ENCODE measurements at regions not wholly inside any gene's neighbourhood (a gene's known extent, or its start where the extent isn't known, plus 50 kb on each side); places are given as distances from the start of the nearest gene placed in this dataset.
"Not testable (repeated sequence)": the region's sequence is repeated elsewhere in the genome, so short reads cannot be mapped to it uniquely, and the experiment has no call there.

DNA sequence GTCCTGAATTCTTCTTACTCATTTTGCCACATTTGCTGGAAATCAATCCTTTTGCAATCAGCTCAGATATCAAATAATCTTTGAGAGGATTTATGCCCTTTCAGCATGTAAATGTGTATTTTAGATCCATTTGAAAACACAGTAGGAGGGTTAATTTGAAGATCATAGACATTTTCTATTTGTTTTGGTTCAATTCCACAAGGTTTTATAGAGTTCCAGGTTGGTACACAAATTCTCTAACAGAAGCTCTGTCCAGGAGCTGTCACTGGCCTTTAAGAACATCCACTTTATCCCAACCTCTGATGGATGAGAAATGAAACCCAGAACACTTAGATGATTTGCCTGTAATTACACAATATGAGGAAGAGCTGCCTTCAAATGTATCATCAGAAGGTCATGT lies 157.3 kb upstream of the CHAC2 start:
- Mint-ChIP-seq H3K4me1 (no peaks in the 10 kb centered on the region), H3K27me3 (no peaks in the 10 kb centered on the region), H3K9me3 (no peaks in the 10 kb centered on the region), H3K27ac (no peak overlapping the region), H3K4me3 (no peak overlapping the region), H3K36me3 (no peaks in the 10 kb centered on the region)
- DNase-seq = no peak
- CTCF ChIA-PET = no interaction called here

DNA sequence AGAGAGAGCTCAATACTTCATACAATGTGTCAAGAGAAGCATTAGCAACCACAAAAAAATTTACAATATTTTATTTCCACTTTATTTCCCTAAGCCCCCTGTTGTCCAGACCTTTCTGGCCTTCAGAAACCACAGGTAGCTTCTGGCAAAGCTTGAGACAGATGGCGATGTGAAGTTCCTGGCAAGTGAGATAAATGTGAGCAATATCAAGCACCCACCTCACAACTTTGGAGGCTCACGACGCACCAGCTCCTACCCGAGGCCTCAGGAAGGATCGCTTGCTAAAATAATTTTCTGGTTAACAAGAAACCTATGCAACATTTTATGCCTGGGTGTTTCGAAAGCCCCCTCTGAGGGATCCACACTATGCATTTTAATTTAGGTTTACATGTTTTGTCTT lies 158.1 kb upstream of the CHAC2 start:
- CTCF ChIA-PET = no interaction called here
- H3K9me3 Mint-ChIP-seq = no peaks in the 10 kb centered on the region
- no peak for DNase-seq
- no peaks in the 10 kb centered on the region for H3K27me3 Mint-ChIP-seq
- H3K27ac Mint-ChIP-seq = no peak overlapping the region
- no peaks in the 10 kb centered on the region for H3K36me3 Mint-ChIP-seq
- no peak overlapping the region for H3K4me3 Mint-ChIP-seq
- H3K4me1 Mint-ChIP-seq = no peaks in the 10 kb centered on the region

DNA sequence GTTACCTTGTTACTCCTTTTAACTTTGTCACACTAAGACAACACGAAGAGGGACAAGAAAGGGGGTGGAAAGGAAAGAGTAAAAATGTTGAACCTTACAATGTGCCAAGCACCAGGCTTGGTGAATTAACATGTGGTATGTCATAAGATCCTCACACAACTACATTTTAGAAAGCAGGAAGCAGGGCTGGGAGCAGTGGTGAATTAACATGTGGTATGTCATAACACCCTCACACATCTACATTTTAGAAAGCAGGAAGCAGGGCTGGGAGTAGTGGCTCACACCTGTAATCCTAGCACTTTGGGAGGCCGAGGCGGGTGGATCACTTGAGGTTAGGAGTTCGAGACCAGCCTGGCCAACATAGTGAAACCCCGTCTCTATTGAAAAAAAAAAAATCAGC lies 159.3 kb upstream of the CHAC2 start:
- H3K36me3 Mint-ChIP-seq = no peaks in the 10 kb centered on the region
- H3K4me1 Mint-ChIP-seq = no peaks in the 10 kb centered on the region
- H3K27ac Mint-ChIP-seq = no peak overlapping the region
- H3K27me3 Mint-ChIP-seq = no peaks in the 10 kb centered on the region
- CTCF ChIA-PET = no interaction called here
- no peak overlapping the region for H3K4me3 Mint-ChIP-seq
- no peaks in the 10 kb centered on the region for H3K9me3 Mint-ChIP-seq
- no peak for DNase-seq

DNA sequence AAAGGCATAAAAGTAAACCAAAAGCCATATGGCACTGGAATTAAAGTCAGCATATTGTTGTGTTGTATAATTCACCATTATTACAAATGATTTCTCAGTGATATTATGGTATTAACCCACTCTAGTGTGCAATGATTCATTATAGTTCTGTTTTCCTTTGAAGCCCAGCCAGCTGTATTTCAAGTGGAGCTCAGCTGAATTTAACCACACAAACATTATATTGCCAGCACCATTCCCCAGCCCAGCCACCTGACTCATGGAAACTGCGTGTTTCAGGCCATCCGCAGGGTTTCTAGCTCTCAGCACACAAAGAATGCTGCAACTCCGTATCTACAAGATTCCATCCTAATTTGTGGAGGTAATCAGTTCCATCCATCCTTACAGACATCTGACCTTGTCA lies 166.8 kb upstream of the CHAC2 start:
- H3K27ac Mint-ChIP-seq = no peak overlapping the region
- no peaks in the 10 kb centered on the region for H3K27me3 Mint-ChIP-seq
- DNase-seq = no peak
- H3K9me3 Mint-ChIP-seq = no peaks in the 10 kb centered on the region
- CTCF ChIA-PET = no interaction called here
- H3K4me1 Mint-ChIP-seq = no peaks in the 10 kb centered on the region
- H3K36me3 Mint-ChIP-seq = no peaks in the 10 kb centered on the region
- H3K4me3 Mint-ChIP-seq = no peak overlapping the region

DNA sequence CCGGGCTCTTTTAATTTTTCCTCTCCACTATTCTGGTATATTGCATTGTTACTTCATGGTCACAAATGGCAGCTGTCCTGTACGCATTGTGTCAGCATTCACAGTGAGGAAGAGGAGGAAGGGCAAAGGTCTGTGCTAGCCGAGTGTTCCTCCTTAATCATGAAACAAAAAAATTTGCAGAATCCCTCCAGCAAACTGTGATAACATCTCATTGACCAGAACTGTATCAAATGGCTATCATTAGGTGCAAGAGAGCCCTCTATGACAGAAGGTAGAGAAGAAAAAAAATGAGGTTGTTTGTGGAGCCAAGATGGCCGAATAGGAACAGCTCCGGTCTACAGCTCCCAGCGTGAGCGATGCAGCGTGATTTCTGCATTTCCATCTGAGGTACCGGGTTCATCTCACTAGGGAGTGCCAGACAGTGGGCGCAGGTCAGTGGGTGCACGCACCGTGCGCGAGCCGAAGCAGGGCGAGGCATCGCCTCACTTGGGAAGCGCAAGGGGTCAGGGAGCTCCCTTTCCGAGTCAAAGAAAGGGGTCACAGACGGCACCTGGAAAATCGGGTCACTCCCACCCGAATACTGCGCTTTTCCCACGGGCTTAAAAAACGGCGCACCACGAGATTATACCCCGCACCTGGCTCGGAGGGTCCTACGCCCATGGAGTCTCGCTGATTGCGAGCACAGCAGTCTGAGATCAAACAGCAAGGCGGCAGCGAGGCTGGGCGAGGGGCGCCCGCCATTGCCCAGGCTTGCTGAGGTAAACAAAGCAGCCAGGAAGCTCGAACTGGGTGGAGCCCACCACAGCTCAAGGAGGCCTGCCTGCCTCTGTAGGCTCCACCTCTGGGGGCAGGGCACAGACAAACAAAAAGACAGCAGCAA lies 180.6 kb upstream of the CHAC2 start:
- H3K4me1 Mint-ChIP-seq, CTCF ChIA-PET, H3K9me3 Mint-ChIP-seq, H3K4me3 Mint-ChIP-seq, DNase-seq, H3K27ac Mint-ChIP-seq, H3K27me3 Mint-ChIP-seq, H3K36me3 Mint-ChIP-seq: not testable (repeated sequence)

DNA sequence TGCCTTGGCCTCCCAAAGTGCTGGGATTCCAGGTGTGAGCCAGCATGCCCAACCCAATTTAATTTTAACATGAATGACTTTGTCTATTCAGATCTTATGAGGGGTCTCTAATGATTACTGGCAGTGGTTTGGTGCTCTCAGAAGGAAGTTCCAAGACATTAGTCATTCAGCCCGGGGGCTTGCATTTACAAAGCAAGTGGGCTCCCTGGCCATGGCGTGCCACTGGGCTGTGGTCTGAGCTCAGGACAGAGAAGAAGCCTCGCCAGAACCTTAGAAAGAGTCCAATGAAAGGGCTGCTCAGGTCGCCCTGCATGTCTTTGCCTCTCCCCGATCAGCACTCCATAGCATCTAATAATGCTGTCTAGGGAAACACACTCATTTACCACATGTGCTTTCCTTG lies 182.6 kb upstream of the CHAC2 start:
- DNase-seq = no peak
- H3K36me3 Mint-ChIP-seq = no peaks in the 10 kb centered on the region

DNA sequence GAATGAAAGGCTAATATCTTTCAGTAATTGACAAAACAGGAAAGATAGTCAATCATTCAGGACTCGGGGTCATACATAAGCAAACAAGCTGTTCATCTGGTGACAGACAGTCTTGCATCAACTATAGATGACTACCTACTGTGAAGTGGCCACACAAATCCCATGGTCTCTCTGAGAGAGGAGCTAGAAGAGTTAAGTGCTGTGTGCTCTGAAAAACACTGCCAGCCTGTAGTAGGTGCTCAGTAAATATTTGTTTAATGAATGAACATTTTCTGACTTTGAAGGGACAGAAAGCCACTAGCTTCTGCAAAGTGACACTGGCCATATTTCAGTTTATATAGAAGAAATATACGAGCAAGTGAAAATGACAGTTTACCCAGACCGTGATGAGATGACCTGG lies 184.0 kb upstream of the CHAC2 start:
- no peak for DNase-seq
- Mint-ChIP-seq H3K36me3 (no peaks in the 10 kb centered on the region), H3K4me1 (no peaks in the 10 kb centered on the region), H3K4me3 (no peak overlapping the region), H3K9me3 (no peaks in the 10 kb centered on the region), H3K27ac (no peak overlapping the region), H3K27me3 (no peaks in the 10 kb centered on the region)
- CTCF ChIA-PET = no interaction called here

More for the DNA sequence above, 182.6 kb upstream of the CHAC2 start:
- Mint-ChIP-seq H3K4me1 (no peaks in the 10 kb centered on the region), H3K4me3 (no peak overlapping the region), H3K27me3 (no peaks in the 10 kb centered on the region), H3K9me3 (no peaks in the 10 kb centered on the region), H3K27ac (no peak overlapping the region)
- CTCF ChIA-PET = no interaction called here

DNA sequence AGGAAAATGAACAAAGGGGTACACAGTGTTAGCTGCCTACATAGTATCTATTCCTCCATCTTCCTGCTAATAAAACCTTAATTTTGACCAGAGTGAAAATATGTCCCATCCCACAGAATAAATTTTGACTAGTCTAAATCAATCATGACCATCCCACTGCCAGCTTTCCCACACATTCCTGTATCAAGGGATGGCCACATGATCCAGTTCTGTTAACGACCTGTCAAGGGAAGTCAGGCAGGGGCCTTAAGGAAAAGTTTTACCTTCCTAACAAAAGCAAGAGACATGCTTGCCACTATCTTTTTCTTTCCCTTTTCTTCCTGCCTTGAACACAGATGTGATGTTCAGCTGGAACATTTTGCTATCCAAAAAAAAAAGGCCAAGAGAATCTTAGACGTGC lies 185.0 kb upstream of the CHAC2 start:
- H3K9me3 Mint-ChIP-seq = no peaks in the 10 kb centered on the region
- H3K27me3 Mint-ChIP-seq = no peaks in the 10 kb centered on the region
- no peak overlapping the region for H3K27ac Mint-ChIP-seq
- no peaks in the 10 kb centered on the region for H3K36me3 Mint-ChIP-seq
- no peak overlapping the region for H3K4me3 Mint-ChIP-seq
- no peaks in the 10 kb centered on the region for H3K4me1 Mint-ChIP-seq
- no peak for DNase-seq
- CTCF ChIA-PET = no interaction called here

DNA sequence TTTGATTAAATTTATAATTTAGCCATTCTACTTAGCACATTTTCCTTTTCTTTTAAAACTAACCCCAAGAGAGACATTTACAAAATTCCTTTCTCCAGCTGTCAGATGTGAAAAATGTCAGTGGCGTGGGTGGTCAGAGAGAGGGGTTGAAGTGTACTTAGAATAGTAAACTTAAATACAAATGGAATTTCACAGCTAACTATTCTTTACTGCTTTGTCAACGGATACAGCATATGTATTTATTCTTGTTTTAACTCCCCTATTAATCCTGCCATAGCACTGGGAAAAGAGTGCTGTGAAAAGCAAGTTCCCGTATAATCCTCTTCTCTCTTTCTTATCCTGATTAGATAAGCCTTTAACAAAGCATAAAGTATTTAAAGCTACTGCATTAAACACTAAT lies 191.4 kb upstream of the CHAC2 start:
- no peaks in the 10 kb centered on the region for H3K9me3 Mint-ChIP-seq
- H3K4me1 Mint-ChIP-seq = no peaks in the 10 kb centered on the region
- H3K27me3 Mint-ChIP-seq = no peaks in the 10 kb centered on the region
- DNase-seq = no peak
- no peak overlapping the region for H3K4me3 Mint-ChIP-seq
- CTCF ChIA-PET = no interaction called here
- H3K36me3 Mint-ChIP-seq = no peaks in the 10 kb centered on the region
- H3K27ac Mint-ChIP-seq = no peak overlapping the region

DNA sequence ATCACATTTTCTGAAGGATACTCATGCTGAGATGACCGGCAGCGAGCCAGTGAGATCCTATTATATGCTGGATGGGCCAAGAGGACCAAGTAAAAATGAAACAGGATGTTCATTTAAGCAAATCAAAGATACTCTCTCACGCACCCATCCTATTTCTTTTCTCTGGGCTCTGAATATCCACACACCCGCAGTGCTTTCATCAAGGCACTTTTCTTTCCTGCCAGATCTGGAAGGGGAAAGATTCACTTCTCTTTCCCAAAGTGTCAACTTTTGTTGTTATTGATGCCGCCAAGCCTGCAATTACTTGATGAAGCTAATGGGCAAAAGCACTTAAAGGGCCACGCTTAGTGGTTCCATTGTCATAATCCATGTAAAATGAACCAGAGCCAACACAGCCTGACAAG lies 191.9 kb upstream of the CHAC2 start:
- Mint-ChIP-seq H3K27me3 (no peaks in the 10 kb centered on the region), H3K9me3 (no peaks in the 10 kb centered on the region), H3K36me3 (no peaks in the 10 kb centered on the region), H3K27ac (no peak overlapping the region), H3K4me3 (no peak overlapping the region), H3K4me1 (no peaks in the 10 kb centered on the region)
- CTCF ChIA-PET = no interaction called here
- DNase-seq = no peak

DNA sequence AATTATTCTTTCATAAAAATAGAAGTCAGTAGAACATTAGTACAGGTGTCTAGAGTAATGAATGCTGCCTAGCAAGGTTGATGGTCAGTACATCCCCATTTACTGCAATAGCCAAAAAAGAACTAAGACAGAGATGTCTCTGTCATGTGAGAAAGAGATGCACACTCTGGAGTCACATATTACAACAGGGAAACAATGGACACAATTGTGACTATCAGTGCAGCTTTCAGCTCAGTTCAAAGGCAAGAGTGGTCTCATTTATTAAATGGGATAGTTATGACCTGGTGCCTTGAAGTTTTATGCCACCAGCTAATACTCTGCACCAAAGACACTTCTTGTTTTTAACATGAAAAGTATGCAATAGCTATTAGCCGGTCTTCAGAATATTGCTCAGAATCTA lies 194.9 kb upstream of the CHAC2 start:
- no peaks in the 10 kb centered on the region for H3K9me3 Mint-ChIP-seq
- H3K36me3 Mint-ChIP-seq = no peaks in the 10 kb centered on the region
- H3K27me3 Mint-ChIP-seq = no peaks in the 10 kb centered on the region
- no peaks in the 10 kb centered on the region for H3K4me1 Mint-ChIP-seq
- no peak overlapping the region for H3K27ac Mint-ChIP-seq
- CTCF ChIA-PET = no interaction called here
- H3K4me3 Mint-ChIP-seq = no peak overlapping the region
- DNase-seq = no peak

DNA sequence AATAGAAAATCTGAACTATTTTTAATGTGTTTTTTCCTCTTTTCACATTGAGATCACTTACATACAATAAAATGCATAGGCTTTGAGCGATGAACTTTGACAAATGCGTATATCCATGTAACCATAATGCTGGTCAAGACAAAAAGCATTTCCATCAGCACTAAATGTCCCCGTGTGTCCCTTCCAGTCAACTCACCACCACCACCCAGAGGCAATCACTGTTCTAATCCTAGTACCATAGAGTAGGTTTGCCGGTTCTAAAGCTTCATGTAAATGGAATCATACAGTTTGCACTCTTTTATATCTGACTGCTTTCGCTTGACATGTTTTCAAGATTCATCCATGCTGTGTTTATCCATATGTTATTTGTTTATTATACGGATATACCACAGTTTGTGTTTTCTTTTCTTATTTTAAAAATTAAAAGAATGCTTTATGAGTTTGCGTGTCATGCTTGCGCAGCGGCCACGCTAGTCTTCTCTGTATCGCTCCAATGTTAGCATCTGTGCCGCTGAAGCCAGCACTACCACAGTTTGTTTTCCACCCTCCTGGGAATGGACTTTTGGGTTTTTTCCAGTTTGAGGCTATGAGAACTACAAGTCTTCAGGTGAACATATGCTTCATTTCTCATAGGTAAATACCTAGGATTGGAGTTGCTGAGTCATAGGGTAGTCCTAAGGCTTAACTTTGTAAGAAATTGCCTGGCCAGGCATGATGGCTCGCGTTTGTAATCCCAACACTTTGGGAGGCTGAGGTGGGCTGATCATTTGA lies 197.5 kb upstream of the CHAC2 start:
- Mint-ChIP-seq H3K27ac (no peak overlapping the region), H3K4me3 (no peak overlapping the region), H3K36me3 (no peaks in the 10 kb centered on the region), H3K4me1 (no peaks in the 10 kb centered on the region), H3K27me3 (no peaks in the 10 kb centered on the region), H3K9me3 (no peaks in the 10 kb centered on the region)
- CTCF ChIA-PET = no interaction called here
- DNase-seq = no peak

DNA sequence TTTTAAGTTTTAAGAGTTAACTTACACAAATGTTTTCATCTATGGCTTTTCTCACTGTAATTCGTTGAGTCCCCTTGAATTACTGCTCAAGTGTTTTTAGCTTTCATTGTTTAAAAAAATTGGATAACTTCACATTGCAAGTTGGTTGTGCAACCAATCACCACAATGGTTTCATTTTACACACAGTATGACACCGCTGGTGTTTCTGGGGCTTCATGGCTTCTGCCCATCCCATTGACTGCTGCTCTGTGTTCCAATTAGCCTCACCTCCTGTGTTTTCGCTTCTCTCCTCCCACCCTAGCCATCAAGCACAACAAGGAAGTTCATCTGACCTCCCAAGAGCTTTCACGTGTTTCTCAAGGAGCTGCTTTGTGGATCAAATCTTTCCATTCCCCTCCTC lies 199.1 kb upstream of the CHAC2 start:
- Mint-ChIP-seq H3K9me3 (no peaks in the 10 kb centered on the region), H3K4me1 (no peaks in the 10 kb centered on the region), H3K36me3 (no peaks in the 10 kb centered on the region), H3K27me3 (no peaks in the 10 kb centered on the region), H3K4me3 (no peak overlapping the region), H3K27ac (no peak overlapping the region)
- DNase-seq = no peak
- CTCF ChIA-PET = no interaction called here

DNA sequence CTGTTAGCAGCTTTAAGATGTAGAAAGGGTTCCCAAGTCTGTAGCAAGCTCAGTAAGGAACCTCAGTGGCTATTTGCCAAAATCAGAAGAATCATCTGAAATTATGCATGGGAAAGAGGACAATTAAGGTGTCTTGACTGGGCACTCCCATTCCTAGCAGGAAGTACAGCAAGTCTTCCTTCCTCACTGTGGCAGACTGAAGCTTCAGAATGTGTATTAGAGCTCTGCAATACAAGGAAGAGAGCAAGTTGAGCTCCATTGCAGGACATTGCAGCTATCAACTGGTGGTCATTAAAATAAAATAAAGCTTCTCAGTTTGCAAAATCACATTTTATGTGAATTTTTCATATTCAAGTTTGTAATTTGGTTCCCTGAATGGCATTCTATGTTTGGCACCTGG lies 200.5 kb upstream of the CHAC2 start:
- Mint-ChIP-seq H3K4me1 (no peaks in the 10 kb centered on the region), H3K27ac (no peak overlapping the region), H3K4me3 (no peak overlapping the region), H3K9me3 (no peaks in the 10 kb centered on the region), H3K36me3 (no peaks in the 10 kb centered on the region), H3K27me3 (no peaks in the 10 kb centered on the region)
- no peak for DNase-seq
- CTCF ChIA-PET = no interaction called here

DNA sequence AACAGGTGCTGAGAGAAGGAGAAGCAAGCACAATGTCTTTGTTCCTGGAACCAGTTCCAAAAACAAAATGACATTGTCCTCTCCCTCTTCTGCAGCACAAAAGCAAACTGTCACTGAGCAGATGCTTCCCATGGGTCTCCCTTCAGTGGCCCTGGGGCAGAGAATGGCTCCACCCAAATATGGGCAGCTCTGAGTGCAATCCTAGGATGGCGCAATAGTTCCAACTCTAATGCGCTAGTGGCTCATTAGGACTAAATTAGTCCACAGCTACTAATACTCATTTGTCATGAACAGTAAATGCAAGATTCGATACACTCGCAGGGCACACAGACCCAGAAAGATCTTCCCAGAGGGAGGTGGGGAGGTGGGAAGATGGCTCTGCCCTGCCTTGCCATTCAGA lies 205.2 kb upstream of the CHAC2 start:
- no peaks in the 10 kb centered on the region for H3K9me3 Mint-ChIP-seq
- H3K27ac Mint-ChIP-seq = no peak overlapping the region
- CTCF ChIA-PET = no interaction called here
- no peaks in the 10 kb centered on the region for H3K4me1 Mint-ChIP-seq
- H3K4me3 Mint-ChIP-seq = no peak overlapping the region
- H3K27me3 Mint-ChIP-seq = no peaks in the 10 kb centered on the region
- no peak for DNase-seq
- H3K36me3 Mint-ChIP-seq = no peaks in the 10 kb centered on the region
